ENCODE measurements at regions not wholly inside any gene's neighbourhood (a gene's known extent, or its start where the extent isn't known, plus 50 kb on each side); places are given as distances from the start of the nearest gene placed in this dataset.
"Not testable (repeated sequence)": the region's sequence is repeated elsewhere in the genome, so short reads cannot be mapped to it uniquely, and the experiment has no call there.

GRCh38 chr2:242088471-242089212, 219.1 kb downstream of the RTP5 start:
- H3K4me1 Mint-ChIP-seq = peaks cover 4% of the 10 kb centered on the region
- H3K9me3 Mint-ChIP-seq = no peaks in the 10 kb centered on the region
- Histone ChIP-seq H3K4me3 (ENCODE audit: low read length) (peak overlapping the region; percentile 70), H3K27ac (ENCODE audit: low read depth, low read length) (no peak overlapping the region), H3K9me3 (ENCODE audit: control insufficient read depth, low read length) (no peaks in the 10 kb centered on the region), H3K9ac (ENCODE audit: extremely low read depth, low read length, poor library complexity, severe bottlenecking) (no peak overlapping the region), H3K4me1 (ENCODE audit: control insufficient read depth, insufficient read depth, low read length) (no peaks in the 10 kb centered on the region), H3K36me3 (ENCODE audit: control insufficient read depth, insufficient read depth, low read length) (no peaks in the 10 kb centered on the region), H3K27me3 (ENCODE audit: control insufficient read depth, insufficient read depth, low read length, poor library complexity, severe bottlenecking) (peaks cover 28% of the 10 kb centered on the region)
- peak overlapping the region; percentile 44 for H3K27ac Mint-ChIP-seq
- DNase-seq = peak; percentile 97
- TF ChIP-seq, protein P1, sequence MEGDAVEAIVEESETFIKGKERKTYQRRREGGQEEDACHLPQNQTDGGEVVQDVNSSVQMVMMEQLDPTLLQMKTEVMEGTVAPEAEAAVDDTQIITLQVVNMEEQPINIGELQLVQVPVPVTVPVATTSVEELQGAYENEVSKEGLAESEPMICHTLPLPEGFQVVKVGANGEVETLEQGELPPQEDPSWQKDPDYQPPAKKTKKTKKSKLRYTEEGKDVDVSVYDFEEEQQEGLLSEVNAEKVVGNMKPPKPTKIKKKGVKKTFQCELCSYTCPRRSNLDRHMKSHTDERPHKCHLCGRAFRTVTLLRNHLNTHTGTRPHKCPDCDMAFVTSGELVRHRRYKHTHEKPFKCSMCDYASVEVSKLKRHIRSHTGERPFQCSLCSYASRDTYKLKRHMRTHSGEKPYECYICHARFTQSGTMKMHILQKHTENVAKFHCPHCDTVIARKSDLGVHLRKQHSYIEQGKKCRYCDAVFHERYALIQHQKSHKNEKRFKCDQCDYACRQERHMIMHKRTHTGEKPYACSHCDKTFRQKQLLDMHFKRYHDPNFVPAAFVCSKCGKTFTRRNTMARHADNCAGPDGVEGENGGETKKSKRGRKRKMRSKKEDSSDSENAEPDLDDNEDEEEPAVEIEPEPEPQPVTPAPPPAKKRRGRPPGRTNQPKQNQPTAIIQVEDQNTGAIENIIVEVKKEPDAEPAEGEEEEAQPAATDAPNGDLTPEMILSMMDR (conservative IDR thresholded peaks at IDR 0.05) = no peak
- H3K4me3 Mint-ChIP-seq = peak overlapping the region; percentile 85
- H3K36me3 Mint-ChIP-seq (ENCODE audit: low read depth) = no peaks in the 10 kb centered on the region
- H3K27me3 Mint-ChIP-seq (ENCODE audit: insufficient read depth) = peaks cover 27% of the 10 kb centered on the region
- whole genome bisulfite sequencing, 2 experiments (ENCODE audit: insufficient coverage in 1 of 2, insufficient read length in 1 of 2) = 0% methylated on average over 80 of the region's 103 CpGs; no CpG with 5 or more reads in 1 of the 2 experiments

DNA sequence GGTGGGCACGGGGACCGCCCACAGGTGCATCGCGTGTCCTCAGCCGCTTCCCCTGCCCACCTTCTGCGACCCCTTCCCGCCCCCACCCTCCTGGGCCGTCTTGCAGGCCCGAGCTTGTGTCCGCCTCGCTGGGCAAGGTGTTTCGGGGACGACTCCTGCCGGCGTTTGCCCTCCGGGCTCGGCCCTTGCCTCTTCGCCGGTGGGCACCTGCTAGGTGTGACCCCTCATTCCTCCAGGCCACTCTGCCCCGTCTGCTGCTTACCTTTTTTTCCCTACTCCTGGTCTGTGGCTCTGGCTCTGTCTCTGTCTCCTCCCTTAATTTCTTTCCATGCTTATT, 219.7 kb downstream of the RTP5 start:
- Mint-ChIP-seq H3K4me3 (peak overlapping the region; percentile 85), H3K27me3 (ENCODE audit: insufficient read depth) (peaks cover 24% of the 10 kb centered on the region)
- H3K9me3 Mint-ChIP-seq; H3K4me1 Mint-ChIP-seq; H3K9me3 ChIP-seq (ENCODE audit: control insufficient read depth, low read length); H3K36me3 ChIP-seq (ENCODE audit: control insufficient read depth, insufficient read depth, low read length); H3K9ac ChIP-seq (ENCODE audit: extremely low read depth, low read length, poor library complexity, severe bottlenecking); H3K27ac ChIP-seq (ENCODE audit: low read depth, low read length); H3K4me1 ChIP-seq (ENCODE audit: control insufficient read depth, insufficient read depth, low read length); H3K36me3 Mint-ChIP-seq (ENCODE audit: low read depth); H3K27ac Mint-ChIP-seq; DNase-seq: not testable (repeated sequence)
- Histone ChIP-seq H3K4me3 (ENCODE audit: low read length) (peak overlapping the region; percentile 57), H3K27me3 (ENCODE audit: control insufficient read depth, insufficient read depth, low read length, poor library complexity, severe bottlenecking) (peaks cover 28% of the 10 kb centered on the region)
- 4% methylated on average over 19 of the region's 20 CpGs; no CpG with 5 or more reads in 1 of the 2 experiments for WGBS, 2 experiments (ENCODE audit: insufficient coverage in 1 of 2, insufficient read length in 1 of 2)

DNA sequence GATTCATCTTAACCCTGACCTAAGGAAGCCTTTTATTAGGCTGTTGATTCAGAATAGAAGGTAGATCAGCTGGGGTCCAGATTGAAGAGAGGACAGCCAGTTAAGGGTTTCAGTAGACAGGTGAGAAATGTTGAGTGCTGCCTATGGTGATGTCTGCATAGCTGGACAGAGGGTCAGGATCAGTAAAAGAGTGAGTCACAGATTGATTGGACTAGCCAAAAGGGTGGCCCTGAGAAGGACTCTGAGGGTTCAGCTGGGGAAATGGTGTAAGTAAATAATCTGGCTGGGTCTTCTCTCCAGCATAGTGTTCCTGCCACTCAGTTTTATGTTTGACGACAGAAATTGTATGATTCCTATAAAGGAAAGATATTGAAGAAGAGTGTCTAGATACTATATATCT, 227.7 kb downstream of the RTP5 start:
- H3K27ac ChIP-seq (ENCODE audit: low read depth, low read length); H3K4me3 ChIP-seq (ENCODE audit: low read length); H3K27me3 ChIP-seq (ENCODE audit: control insufficient read depth, insufficient read depth, low read length, poor library complexity, severe bottlenecking); H3K4me1 Mint-ChIP-seq; DNase-seq; H3K27me3 Mint-ChIP-seq (ENCODE audit: insufficient read depth); H3K36me3 Mint-ChIP-seq (ENCODE audit: low read depth); H3K4me3 Mint-ChIP-seq; H3K9me3 ChIP-seq (ENCODE audit: control insufficient read depth, low read length); H3K36me3 ChIP-seq (ENCODE audit: control insufficient read depth, insufficient read depth, low read length); H3K9ac ChIP-seq (ENCODE audit: extremely low read depth, low read length, poor library complexity, severe bottlenecking); H3K27ac Mint-ChIP-seq; H3K4me1 ChIP-seq (ENCODE audit: control insufficient read depth, insufficient read depth, low read length); H3K9me3 Mint-ChIP-seq: not testable (repeated sequence)
- WGBS, 2 experiments (ENCODE audit: insufficient coverage in 1 of 2, insufficient read length in 1 of 2) = 86% methylated on average over 1 of the region's 1 CpG; no CpG with 5 or more reads in 1 of the 2 experiments

- H3K27ac ChIP-seq (ENCODE audit: low read depth, low read length) = no peak overlapping the region
- no peak overlapping the region for H3K9ac ChIP-seq (ENCODE audit: extremely low read depth, low read length, poor library complexity, severe bottlenecking)
- peaks cover 4% of the 10 kb centered on the region for H3K36me3 ChIP-seq (ENCODE audit: control insufficient read depth, insufficient read depth, low read length)
- H3K4me3 Mint-ChIP-seq = no peak overlapping the region
- no peaks in the 10 kb centered on the region for H3K9me3 ChIP-seq (ENCODE audit: control insufficient read depth, low read length)
- no peak overlapping the region for H3K27ac Mint-ChIP-seq
- H3K27me3 Mint-ChIP-seq (ENCODE audit: insufficient read depth) = no peaks in the 10 kb centered on the region
- TF ChIP-seq, protein P1 (conservative IDR thresholded peaks at IDR 0.05) = no peak
- WGBS, 2 experiments (ENCODE audit: insufficient coverage in 1 of 2, insufficient read length in 1 of 2) = 83 to 100% methylated on average over 1 of the region's 1 CpG
- H3K36me3 Mint-ChIP-seq (ENCODE audit: low read depth) = no peaks in the 10 kb centered on the region
- no peaks in the 10 kb centered on the region for H3K4me1 ChIP-seq (ENCODE audit: control insufficient read depth, insufficient read depth, low read length)
- no peaks in the 10 kb centered on the region for H3K9me3 Mint-ChIP-seq
- no peaks in the 10 kb centered on the region for H3K4me1 Mint-ChIP-seq
- no peak overlapping the region for H3K4me3 ChIP-seq (ENCODE audit: low read length)
- DNase-seq = no peak
- no peaks in the 10 kb centered on the region for H3K27me3 ChIP-seq (ENCODE audit: control insufficient read depth, insufficient read depth, low read length, poor library complexity, severe bottlenecking)
These were observed 228.5 kb downstream of the RTP5 start for GRCh38 chr2:242098034-242098433.

All from endodermal cell (in vitro differentiated cells).